ENCODE measurements at regions not wholly inside any gene's neighbourhood (a gene's known extent, or its start where the extent isn't known, plus 50 kb on each side); places are given as distances from the start of the nearest gene placed in this dataset.

- TF ChIP-seq ZFX (IDR thresholded peaks at IDR 0.05; ENCODE audit: borderline replicate concordance) (no peak), CTCF (IDR thresholded peaks at IDR 0.05) (no peak)
Measured at GRCh38 chr4:159538556-159538955, 435.7 kb downstream of the RAPGEF2 start.

GRCh38 chr4:159540038-159540437 is 437.2 kb downstream of the RAPGEF2 start:
- TF ChIP-seq ZFX (IDR thresholded peaks at IDR 0.05; ENCODE audit: borderline replicate concordance) (no peak), CTCF (IDR thresholded peaks at IDR 0.05) (no peak)
- H3K27ac ChIP-seq, result no peak overlapping the region

More at GRCh38 chr4:159538556-159538955, 435.7 kb downstream of the RAPGEF2 start:
- no peak overlapping the region for H3K27ac ChIP-seq

GRCh38 chr4:159540501-159540900 is 437.6 kb downstream of the RAPGEF2 start:
- no peak for TF ChIP-seq ZFX (IDR thresholded peaks at IDR 0.05; ENCODE audit: borderline replicate concordance)
- no peak for TF ChIP-seq CTCF (IDR thresholded peaks at IDR 0.05)
- H3K27ac ChIP-seq, result no peak overlapping the region

- no peak overlapping the region for H3K27ac ChIP-seq
Measured at GRCh38 chr4:159541143-159541542, 438.3 kb downstream of the RAPGEF2 start.

GRCh38 chr4:159542296-159542695 is 439.4 kb downstream of the RAPGEF2 start:
- TF ChIP-seq ZFX (IDR thresholded peaks at IDR 0.05; ENCODE audit: borderline replicate concordance) (no peak), CTCF (IDR thresholded peaks at IDR 0.05) (no peak)
- H3K27ac ChIP-seq, result no peak overlapping the region

More at GRCh38 chr4:159541143-159541542, 438.3 kb downstream of the RAPGEF2 start:
- TF ChIP-seq CTCF (IDR thresholded peaks at IDR 0.05), result no peak
- TF ChIP-seq ZFX (IDR thresholded peaks at IDR 0.05; ENCODE audit: borderline replicate concordance), result no peak

- TF ChIP-seq ZFX (IDR thresholded peaks at IDR 0.05; ENCODE audit: borderline replicate concordance) (no peak), CTCF (IDR thresholded peaks at IDR 0.05) (no peak)
- no peak overlapping the region for H3K27ac ChIP-seq
Measured at GRCh38 chr4:159543831-159544230, 441.0 kb downstream of the RAPGEF2 start.

- TF ChIP-seq CTCF (IDR thresholded peaks at IDR 0.05) (no peak), ZFX (IDR thresholded peaks at IDR 0.05; ENCODE audit: borderline replicate concordance) (no peak)
- no peak overlapping the region for H3K27ac ChIP-seq
Measured at GRCh38 chr4:159545556-159545955, 442.7 kb downstream of the RAPGEF2 start.

Measured in 22Rv1 (cell line).